ENCODE measurements at regions not wholly inside any gene's neighbourhood (a gene's known extent, or its start where the extent isn't known, plus 50 kb on each side); places are given as distances from the start of the nearest gene placed in this dataset.

DNA sequence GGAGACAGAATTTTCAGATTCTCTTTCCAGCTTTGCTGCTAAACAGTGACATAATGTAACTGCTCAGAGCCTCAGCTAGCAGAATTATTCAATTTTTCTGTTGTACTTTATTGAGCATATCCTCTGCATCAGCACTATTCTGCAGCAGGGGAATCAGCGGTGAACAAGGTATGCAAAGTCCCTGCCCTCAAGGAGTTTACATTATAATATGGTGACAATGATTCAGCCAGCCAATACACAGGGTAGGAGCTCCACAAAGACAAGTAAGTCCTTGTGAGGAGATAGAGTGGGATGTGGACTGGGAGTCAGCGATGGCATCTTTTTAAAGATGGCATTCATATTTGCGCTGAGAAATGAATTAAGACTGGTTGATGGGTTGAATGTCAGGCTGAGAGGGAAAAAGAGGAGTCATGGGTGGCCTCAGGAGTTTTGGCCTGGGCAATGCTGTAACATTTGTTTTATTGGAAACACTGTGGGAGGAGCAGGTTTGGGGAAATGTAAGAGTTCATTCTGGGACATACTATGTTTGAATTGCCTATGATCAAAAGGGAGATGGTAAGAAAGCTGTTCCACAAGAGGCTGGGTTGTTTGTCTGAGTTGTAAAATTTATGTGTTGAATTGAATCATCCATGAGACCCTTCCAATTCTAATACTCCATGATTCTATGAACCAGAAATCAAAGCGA, 194.5 kb downstream of the PLK2 start:
- DNase-seq, result no peak
- TF ChIP-seq GATA1 (IDR thresholded peaks at IDR 0.05; ENCODE audit: low read depth, low read length), result no peak
- no peak for TF ChIP-seq POLR2A (IDR thresholded peaks at IDR 0.05; ENCODE audit: low read length)

DNA sequence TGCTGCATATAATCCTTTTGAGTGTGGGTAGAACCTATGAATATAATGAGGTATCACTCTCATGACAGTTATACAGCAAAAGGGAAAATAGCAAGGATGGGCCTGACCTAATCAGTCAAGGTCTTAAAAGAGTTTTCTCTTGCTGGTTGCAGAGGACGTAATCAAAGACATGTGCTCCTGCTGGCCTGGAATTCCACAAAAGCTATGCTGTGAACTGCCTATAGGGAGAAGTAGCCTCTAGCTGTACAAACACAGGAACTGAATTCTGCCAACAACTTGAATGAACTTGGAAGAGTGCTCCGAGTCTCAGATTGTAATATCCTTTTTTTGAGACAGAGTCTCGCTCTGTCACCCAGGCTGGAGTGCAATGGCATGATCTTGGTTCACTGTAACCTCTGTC, 195.6 kb downstream of the PLK2 start:
- DNase-seq, result no peak
- TF ChIP-seq POLR2A (IDR thresholded peaks at IDR 0.05; ENCODE audit: low read length), result no peak
- no peak for TF ChIP-seq GATA1 (IDR thresholded peaks at IDR 0.05; ENCODE audit: low read depth, low read length)

DNA sequence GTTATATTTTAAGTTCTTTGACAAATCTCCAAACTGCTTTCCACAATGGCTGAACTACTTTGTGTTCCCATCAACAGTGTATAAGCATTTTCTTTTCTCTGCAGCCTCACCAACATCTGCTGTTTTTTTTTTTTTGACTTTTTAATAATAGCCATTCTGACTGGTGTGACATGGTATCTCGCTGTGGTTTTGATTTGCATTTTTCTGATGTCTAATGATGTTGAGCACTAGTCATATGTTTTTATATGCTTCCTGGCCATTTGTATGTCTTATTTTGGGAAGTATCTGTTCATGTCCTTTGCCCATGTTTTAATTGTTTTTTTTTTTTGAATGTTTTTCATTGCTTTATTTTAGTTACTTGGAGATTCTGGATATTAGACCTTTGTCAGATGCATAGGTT, 196.6 kb downstream of the PLK2 start:
- TF ChIP-seq GATA1 (IDR thresholded peaks at IDR 0.05; ENCODE audit: low read depth, low read length), result no peak
- no peak for TF ChIP-seq POLR2A (IDR thresholded peaks at IDR 0.05; ENCODE audit: low read length)
- no peak for DNase-seq

DNA sequence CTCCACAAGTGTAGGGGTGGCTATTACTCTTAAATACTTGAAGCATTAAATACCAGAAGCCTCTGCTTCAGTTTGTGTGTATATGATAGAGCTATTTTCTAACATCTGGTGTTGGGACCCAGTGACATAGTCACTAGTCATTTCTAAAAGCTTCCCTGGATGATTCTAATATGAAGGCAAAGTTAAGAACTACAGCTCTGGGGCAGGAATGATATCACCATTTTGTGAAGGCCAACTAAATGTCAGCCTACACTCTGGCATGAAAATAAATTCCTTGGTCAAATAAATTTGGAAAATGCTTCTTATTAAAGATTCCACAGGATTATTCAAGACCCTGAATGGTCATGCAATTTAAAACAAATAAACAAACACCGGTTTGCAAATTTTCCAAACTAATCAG, 197.7 kb downstream of the PLK2 start:
- no peak for DNase-seq
- no peak for TF ChIP-seq GATA1 (IDR thresholded peaks at IDR 0.05; ENCODE audit: low read depth, low read length)
- TF ChIP-seq POLR2A (IDR thresholded peaks at IDR 0.05; ENCODE audit: low read length), result no peak

DNA sequence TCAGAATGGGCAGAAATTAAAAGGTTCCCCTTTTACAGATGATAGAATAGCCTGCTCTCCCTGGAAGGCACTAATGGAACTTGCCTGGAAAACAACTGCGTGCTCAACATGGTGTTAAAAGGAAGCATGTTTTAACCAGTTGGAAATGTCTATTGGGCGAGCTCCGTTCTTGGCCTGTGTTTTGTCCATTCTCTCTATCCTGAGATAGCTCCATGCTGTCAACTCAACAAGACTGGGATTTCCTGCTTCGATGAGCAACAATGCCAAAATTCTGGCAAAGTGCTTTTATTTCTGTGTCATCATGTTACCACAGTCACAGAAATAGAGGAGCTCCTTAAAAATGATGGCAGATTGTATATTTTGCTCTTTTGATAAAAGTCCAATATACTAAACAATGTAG, 198.3 kb downstream of the PLK2 start:
- TF ChIP-seq POLR2A (IDR thresholded peaks at IDR 0.05; ENCODE audit: low read length) (no peak), GATA1 (IDR thresholded peaks at IDR 0.05; ENCODE audit: low read depth, low read length) (no peak)

DNA sequence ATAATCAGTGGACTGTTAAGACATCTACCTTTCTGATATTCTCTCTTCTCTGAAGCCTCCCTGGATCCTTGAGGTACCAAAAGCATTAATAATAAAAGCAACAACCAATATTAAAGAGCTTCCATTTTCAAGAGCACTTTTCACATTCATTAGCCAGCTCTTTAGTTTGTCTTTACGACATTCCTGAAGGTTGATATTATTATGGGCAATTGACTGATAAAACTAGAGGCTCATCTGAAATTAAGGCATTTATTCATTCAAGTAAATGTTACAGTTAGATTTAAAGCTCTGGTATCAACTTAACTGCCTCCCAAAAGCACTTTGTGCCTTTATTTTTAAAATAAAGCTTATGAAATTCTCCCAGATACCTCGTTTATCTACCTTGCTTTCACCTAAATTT, 199.6 kb downstream of the PLK2 start:
- no peak for TF ChIP-seq POLR2A (IDR thresholded peaks at IDR 0.05; ENCODE audit: low read length)
- no peak for TF ChIP-seq GATA1 (IDR thresholded peaks at IDR 0.05; ENCODE audit: low read depth, low read length)
- DNase-seq, result no peak

More for the DNA sequence above, 198.3 kb downstream of the PLK2 start:
- no peak for DNase-seq

DNA sequence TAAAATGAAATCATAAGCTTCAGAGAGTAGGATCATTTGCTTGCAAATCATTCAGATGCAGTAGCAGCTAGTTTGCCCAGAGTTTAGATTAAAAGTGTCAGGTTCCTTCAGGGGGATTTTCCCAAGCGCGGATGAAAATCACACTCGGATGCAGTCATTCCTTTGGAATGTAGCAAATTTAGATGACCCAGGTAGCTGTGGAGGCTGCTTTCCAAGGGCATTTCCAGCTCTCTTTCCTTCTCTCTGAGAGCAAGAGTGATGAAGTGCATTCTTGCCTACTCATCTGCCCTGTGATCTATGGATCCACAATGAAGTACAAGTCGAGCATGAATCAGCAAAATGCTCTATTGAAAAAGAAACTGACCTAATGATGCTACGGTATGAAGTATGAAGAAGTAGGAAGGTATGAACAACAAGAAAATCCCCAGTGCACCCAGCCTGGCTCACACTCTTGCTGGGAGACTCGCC, 200.2 kb downstream of the PLK2 start:
- DNase-seq, result no peak
- TF ChIP-seq GATA1 (IDR thresholded peaks at IDR 0.05; ENCODE audit: low read depth, low read length) (no peak), POLR2A (IDR thresholded peaks at IDR 0.05; ENCODE audit: low read length) (no peak)

DNA sequence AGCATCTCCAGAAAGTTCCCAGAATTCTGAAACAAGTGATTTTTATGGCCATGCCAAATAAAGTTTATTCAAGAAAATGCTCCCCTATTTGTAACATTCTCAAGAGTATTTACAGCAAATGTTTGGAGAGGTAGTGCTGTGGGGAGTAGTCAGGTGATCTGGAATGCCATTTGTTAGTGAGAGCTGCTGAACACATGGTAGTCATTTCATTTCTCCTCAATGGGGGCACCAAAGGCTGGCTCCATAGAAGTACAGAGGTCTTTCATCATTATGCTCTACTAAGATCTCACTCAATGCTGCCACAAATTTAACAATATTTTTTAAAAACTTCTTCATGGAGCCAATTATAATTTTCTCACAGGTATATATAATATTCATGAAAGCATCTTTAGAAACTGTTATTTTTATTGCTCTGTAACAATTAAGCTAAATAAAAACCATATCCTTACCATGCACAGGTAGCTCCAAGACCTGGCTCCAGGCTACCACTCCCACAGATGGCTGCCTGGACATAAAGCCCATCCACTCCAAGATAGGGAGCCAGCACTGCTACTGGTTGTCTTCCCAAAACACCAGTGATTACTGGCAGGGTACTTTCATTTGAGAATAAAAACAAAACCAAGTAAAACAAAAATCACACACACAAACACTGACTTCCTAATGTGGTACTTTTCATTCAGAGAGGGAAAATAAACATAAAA, 200.8 kb downstream of the PLK2 start:
- DNase-seq, result no peak
- TF ChIP-seq GATA1 (IDR thresholded peaks at IDR 0.05; ENCODE audit: low read depth, low read length) (no peak), POLR2A (IDR thresholded peaks at IDR 0.05; ENCODE audit: low read length) (no peak)

DNA sequence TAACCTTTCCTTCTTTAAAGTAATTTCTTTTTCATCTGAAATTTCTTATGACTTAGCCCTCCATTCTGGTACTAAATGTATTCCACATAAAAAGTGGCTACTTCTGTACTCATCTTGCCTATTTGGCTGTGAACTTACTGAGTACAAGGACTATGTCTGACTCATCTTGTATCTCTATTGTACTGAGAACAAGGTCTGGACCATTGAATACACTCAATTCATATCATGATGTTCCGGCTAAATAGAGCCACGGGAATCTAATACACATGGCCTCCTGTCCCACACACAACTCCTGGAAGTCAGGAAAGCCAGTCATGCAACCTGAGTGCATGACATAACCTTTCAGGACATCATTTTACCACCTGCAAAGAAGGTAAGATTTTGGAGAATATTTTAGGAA, 203.9 kb downstream of the PLK2 start:
- TF ChIP-seq GATA1 (IDR thresholded peaks at IDR 0.05; ENCODE audit: low read depth, low read length) (no peak), POLR2A (IDR thresholded peaks at IDR 0.05; ENCODE audit: low read length) (no peak)

DNA sequence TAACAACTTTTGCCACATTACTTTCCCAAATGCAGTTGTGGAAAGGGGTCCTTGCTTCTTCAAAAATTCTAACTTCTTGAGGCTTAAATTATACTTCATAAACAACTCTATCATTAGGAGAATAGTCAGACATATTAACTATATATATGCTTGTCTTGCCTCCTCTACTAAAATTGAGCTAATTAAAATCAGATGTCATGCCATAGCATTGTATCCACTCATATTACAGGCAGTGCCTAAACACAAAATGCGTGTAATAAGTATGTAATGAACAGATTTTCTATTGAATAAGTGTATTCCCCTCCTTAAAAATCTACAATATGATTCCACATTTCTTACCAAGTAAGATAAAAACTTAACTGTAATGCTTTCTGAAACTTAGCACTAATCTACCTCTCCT, 204.5 kb downstream of the PLK2 start:
- DNase-seq, result no peak
- TF ChIP-seq POLR2A (IDR thresholded peaks at IDR 0.05; ENCODE audit: low read length), result no peak
- no peak for TF ChIP-seq GATA1 (IDR thresholded peaks at IDR 0.05; ENCODE audit: low read depth, low read length)

More for the DNA sequence above, 203.9 kb downstream of the PLK2 start:
- no peak for DNase-seq

DNA sequence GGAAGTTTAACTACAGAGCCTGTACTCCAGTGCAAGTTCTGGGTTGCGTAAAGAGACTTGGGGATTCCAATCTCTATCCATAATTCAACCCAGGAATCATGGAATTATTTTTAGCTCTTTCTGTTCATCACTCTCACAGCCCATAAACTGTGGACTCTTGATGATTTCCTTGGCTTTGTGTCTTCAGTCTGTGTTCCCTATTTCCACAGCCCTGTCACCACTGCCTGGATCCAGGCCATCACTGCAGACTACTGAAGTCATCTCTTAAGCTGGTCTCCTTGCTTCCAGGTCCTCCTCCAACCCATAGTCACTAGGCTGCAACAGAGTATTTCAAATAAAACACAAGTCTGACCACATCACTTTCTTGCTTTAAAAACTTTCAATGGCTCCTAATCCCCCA, 211.7 kb downstream of the PLK2 start:
- DNase-seq, result no peak
- TF ChIP-seq POLR2A (IDR thresholded peaks at IDR 0.05; ENCODE audit: low read length) (no peak), GATA1 (IDR thresholded peaks at IDR 0.05; ENCODE audit: low read depth, low read length) (no peak)

DNA sequence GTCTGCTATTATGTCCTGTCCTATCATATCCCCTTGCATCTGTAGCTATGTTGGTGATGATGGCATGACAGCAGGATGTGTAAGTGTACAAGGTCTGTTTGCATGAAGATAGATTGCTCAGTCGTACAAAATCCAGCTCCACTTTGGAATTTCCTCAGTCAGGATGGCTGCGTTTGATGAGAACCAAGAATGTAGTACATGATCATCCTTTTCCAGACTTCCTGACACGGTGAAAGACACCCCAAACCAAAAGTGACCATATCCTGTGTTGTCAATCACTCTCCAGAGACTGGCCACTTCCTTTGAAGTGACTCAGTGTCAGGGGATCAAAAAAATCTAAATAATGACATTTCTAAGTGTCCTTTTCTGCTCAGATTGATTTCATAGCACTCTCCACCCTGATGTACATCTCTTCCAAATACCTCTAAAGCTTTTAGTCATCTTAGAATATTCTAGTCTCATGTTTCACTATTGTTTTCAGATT, 213.4 kb downstream of the PLK2 start:
- TF ChIP-seq GATA1 (IDR thresholded peaks at IDR 0.05; ENCODE audit: low read depth, low read length) (no peak), POLR2A (IDR thresholded peaks at IDR 0.05; ENCODE audit: low read length) (no peak)
- no peak for DNase-seq

DNA sequence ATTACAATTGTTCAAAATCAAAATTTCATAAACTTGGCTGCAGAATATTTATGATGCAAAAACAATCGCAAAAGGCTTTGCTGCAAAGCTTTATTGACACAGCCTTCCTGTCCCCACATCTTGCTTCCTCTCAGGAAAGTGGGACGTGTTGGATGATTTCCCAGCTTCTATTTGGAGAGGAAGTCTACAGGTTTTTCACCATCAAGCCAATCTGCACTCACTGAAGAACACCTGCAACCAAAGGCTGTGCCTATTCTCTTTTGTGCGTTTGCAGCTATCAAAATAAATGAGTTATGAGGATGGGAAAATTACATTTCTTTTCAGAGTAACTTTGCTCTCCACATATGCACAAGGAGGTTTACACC, 214.4 kb downstream of the PLK2 start:
- DNase-seq, result no peak
- TF ChIP-seq GATA1 (IDR thresholded peaks at IDR 0.05; ENCODE audit: low read depth, low read length) (no peak), POLR2A (IDR thresholded peaks at IDR 0.05; ENCODE audit: low read length) (no peak)

DNA sequence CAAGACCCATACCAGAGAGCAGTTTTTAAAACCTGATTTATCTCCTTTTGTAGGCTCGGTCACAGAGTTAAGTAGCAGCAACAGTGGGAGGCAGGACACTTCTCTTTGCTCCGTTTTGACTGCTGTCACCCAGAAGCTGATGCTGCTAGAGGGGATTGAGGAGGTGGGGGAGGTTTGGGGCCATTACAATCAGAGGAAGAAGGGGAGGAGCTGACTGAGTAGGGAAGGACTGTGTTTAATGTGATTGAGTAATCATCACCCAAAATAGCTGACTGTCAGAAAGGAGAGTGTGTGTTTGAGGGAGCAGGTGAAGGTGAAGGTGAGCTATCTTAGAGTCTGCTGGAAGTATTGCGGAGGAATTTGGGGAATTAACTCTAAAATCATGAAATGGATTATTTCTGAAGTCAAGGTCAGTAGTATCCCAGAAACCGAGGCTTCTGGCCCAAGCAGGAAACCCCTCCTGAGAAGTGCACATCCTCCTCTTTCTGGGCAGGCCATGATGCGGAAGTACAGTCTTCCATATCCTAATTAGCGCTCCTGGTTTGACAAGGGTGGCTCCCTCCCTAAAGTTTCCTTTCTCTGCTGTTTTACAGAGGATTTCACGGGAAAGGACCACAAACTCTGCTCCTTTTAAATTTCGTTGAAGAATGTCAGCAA, 214.9 kb downstream of the PLK2 start:
- DNase-seq, result no peak
- TF ChIP-seq GATA1 (IDR thresholded peaks at IDR 0.05; ENCODE audit: low read depth, low read length) (no peak), POLR2A (IDR thresholded peaks at IDR 0.05; ENCODE audit: low read length) (no peak)
